ENCODE measurements at regions not wholly inside any gene's neighbourhood (a gene's known extent, or its start where the extent isn't known, plus 50 kb on each side); places are given as distances from the start of the nearest gene placed in this dataset.

DNA sequence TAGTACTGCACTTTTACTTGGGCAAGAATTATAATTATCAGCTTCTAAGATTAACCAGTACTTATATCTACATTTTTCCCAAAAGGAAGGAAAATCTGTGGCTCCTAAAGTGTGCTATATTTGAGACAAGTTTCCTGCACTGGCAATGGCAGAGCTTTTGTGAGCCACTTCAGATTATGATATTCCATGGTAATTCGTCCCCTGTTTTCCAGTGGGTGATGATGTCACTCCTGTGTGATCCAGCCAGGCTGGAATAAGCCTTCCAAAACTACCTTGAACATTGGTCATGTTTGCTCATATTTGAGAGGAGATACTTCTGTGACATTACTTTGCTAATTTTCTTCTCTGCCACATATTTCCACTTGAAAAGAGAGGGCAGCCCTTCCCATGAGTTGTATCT lies 302.1 kb downstream of the MDFIC start:
- no peak overlapping the region for H3K4me3 ChIP-seq (ENCODE audit: insufficient read depth, low read depth, low read length)
- no peaks in the 10 kb centered on the region for H3K36me3 ChIP-seq (ENCODE audit: control insufficient read depth, insufficient read depth, low read length)
- H3K27ac ChIP-seq (ENCODE audit: insufficient read depth, low read length), result no peak overlapping the region
- dilution Hi-C loops (cut with HindIII; ENCODE audit: low sequenced_read_pairs, unreplicated experiment), result no loop called here
- no peak overlapping the region for H2AK9ac ChIP-seq (replicated peaks; ENCODE audit: low read depth, low read length, poor library complexity)
- no peak overlapping the region for H2BK20ac ChIP-seq (ENCODE audit: low read depth, low read length)
- no peaks in the 10 kb centered on the region for H3K9me3 ChIP-seq (ENCODE audit: control insufficient read depth, insufficient read depth, low read length)
- no peak overlapping the region for H3K4ac ChIP-seq (ENCODE audit: low read depth, low read length)
- WGBS, 2 experiments (ENCODE audit: extremely low coverage in 2 of 2, insufficient read length in 1 of 2), result no CpG with 5 or more reads among the region's 1 CpG
- H3K9ac ChIP-seq (ENCODE audit: low read depth, low read length), result no peak overlapping the region
- no peak for ATAC-seq (ENCODE audit: low read depth)
- DNase-seq, result peak; percentile 13
- no peak overlapping the region for H3K18ac ChIP-seq (ENCODE audit: low read depth, low read length)
- H2BK15ac ChIP-seq (ENCODE audit: low read depth, low read length), result no peak overlapping the region
- no peaks in the 10 kb centered on the region for H3K79me1 ChIP-seq (ENCODE audit: low read depth in 1 of 2, low read length in 2 of 2)
- peaks cover 3% of the 10 kb centered on the region for H3K9me1 ChIP-seq (ENCODE audit: insufficient read depth, low read length)
- no peak overlapping the region for H4K8ac ChIP-seq (ENCODE audit: low read depth in 2 of 2, low read length in 2 of 2)
- H3K27me3 ChIP-seq (ENCODE audit: control insufficient read depth, insufficient read depth, low read length), result no peaks in the 10 kb centered on the region
- TF ChIP-seq BHLHE40 (IDR thresholded peaks at IDR 0.05; ENCODE audit: low read depth, low read length) (no peak), CEBPB (IDR thresholded peaks at IDR 0.05; ENCODE audit: low read depth, low read length) (no peak), MXI1 (IDR thresholded peaks at IDR 0.05; ENCODE audit: borderline replicate concordance, low read depth, low read length) (no peak), RFX5 (IDR thresholded peaks at IDR 0.05; ENCODE audit: low read depth, low read length) (no peak), POLR2A (IDR thresholded peaks at IDR 0.05; ENCODE audit: low read depth, low read length) (no peak), FOS (IDR thresholded peaks at IDR 0.05; ENCODE audit: low read depth, low read length) (no peak), NFE2L2 (IDR thresholded peaks at IDR 0.05; ENCODE audit: low read depth, low read length) (no peak)
- TF ChIP-seq, protein P1, sequence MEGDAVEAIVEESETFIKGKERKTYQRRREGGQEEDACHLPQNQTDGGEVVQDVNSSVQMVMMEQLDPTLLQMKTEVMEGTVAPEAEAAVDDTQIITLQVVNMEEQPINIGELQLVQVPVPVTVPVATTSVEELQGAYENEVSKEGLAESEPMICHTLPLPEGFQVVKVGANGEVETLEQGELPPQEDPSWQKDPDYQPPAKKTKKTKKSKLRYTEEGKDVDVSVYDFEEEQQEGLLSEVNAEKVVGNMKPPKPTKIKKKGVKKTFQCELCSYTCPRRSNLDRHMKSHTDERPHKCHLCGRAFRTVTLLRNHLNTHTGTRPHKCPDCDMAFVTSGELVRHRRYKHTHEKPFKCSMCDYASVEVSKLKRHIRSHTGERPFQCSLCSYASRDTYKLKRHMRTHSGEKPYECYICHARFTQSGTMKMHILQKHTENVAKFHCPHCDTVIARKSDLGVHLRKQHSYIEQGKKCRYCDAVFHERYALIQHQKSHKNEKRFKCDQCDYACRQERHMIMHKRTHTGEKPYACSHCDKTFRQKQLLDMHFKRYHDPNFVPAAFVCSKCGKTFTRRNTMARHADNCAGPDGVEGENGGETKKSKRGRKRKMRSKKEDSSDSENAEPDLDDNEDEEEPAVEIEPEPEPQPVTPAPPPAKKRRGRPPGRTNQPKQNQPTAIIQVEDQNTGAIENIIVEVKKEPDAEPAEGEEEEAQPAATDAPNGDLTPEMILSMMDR (conservative IDR thresholded peaks at IDR 0.05; ENCODE audit: low read depth, low read length), result no peak
- peaks cover 3% of the 10 kb centered on the region for H3K4me1 ChIP-seq (ENCODE audit: control insufficient read depth, insufficient read depth, low read length)
- in situ Hi-C loops (cut with MboI; ENCODE audit: low sequenced_read_pairs), result no loop called here
- no peak overlapping the region for H2AFZ ChIP-seq (replicated peaks; ENCODE audit: low read length, poor library complexity)
- H4K20me1 ChIP-seq (ENCODE audit: insufficient read depth, low read length), result no peaks in the 10 kb centered on the region
- no peak overlapping the region for H3K56ac ChIP-seq (ENCODE audit: extremely low read depth, insufficient read depth, low read length)
- H3K23ac ChIP-seq (ENCODE audit: low read depth, low read length), result no peak overlapping the region
- no peak overlapping the region for H4K5ac ChIP-seq (ENCODE audit: low read depth, low read length)
- ChIA-PET POLR2A (ENCODE audit: unreplicated experiment) (no interaction called here), CTCF (no interaction called here)
- H4K91ac ChIP-seq (ENCODE audit: insufficient read depth, low read depth, low read length), result no peak overlapping the region
- H3K4me2 ChIP-seq (ENCODE audit: low read depth, low read length), result no peak overlapping the region
- H2AK5ac ChIP-seq (ENCODE audit: low read depth, low read length), result no peak overlapping the region
- intact Hi-C loops (cut with micrococcal nuclease), result no loop called here
- H2BK120ac ChIP-seq (ENCODE audit: low read depth, low read length), result no peak overlapping the region
- no peak overlapping the region for H2BK5ac ChIP-seq (ENCODE audit: low read depth, low read length, poor library complexity, severe bottlenecking)
- BruUV-seq (replicated peaks), result no TSS peak
- H3K14ac ChIP-seq (replicated peaks; ENCODE audit: low read depth, low read length), result no peak overlapping the region
